GM12864 (cell line): ENCODE measurements at regions not wholly inside any gene's neighbourhood (a gene's known extent, or its start where the extent isn't known, plus 50 kb on each side); places are given as distances from the start of the nearest gene placed in this dataset.

ENCODE experiments used
- DNase-seq: peaks from one replicate; pipeline ENCODE4 v3.0.0-alpha.2; 2011; ENCODE audit warnings: low read depth
- H3K4me3 ChIP-seq: 2 replicates; pipeline ENCODE4 v1.5.1; 2011; ENCODE audit warnings: mild to moderate bottlenecking, low read depth, low read length, control low read depth
- CTCF ChIP-seq: IDR thresholded peaks from 2 replicates; pipeline ENCODE4 v1.5.1; 2011; ENCODE audit warnings: low read depth, mild to moderate bottlenecking, moderate library complexity, low read length, control low read depth, inconsistent platforms; ENCODE audit errors: missing control alignments

GRCh38 chr2:12948961-12949353 is 232.2 kb downstream of the TRIB2 start:
- no peak for DNase-seq
- H3K4me3 ChIP-seq = no peak overlapping the region
- no peak for TF ChIP-seq CTCF

- no peak overlapping the region for H3K4me3 ChIP-seq
- no peak for DNase-seq
- TF ChIP-seq CTCF = no peak
These were observed 232.7 kb downstream of the TRIB2 start for GRCh38 chr2:12949406-12949805.

- DNase-seq = no peak
- H3K4me3 ChIP-seq = no peak overlapping the region
- TF ChIP-seq CTCF = no peak
These were observed 233.4 kb downstream of the TRIB2 start for GRCh38 chr2:12950174-12950573.

- no peak for DNase-seq
- TF ChIP-seq CTCF = no peak
- no peak overlapping the region for H3K4me3 ChIP-seq
These were observed 234.4 kb downstream of the TRIB2 start for GRCh38 chr2:12950957-12951656.

- DNase-seq = no peak
- H3K4me3 ChIP-seq = no peak overlapping the region
- no peak for TF ChIP-seq CTCF
These were observed 234.9 kb downstream of the TRIB2 start for GRCh38 chr2:12951657-12951973.

- no peak for TF ChIP-seq CTCF
- no peak for DNase-seq
- H3K4me3 ChIP-seq = no peak overlapping the region
These were observed 236.9 kb downstream of the TRIB2 start for GRCh38 chr2:12953596-12953995.

- no peak for TF ChIP-seq CTCF
- no peak overlapping the region for H3K4me3 ChIP-seq
- DNase-seq = no peak
These were observed 239.1 kb downstream of the TRIB2 start for GRCh38 chr2:12955864-12956263.
